ENCODE measurements at regions not wholly inside any gene's neighbourhood (a gene's known extent, or its start where the extent isn't known, plus 50 kb on each side); places are given as distances from the start of the nearest gene placed in this dataset.

- Histone ChIP-seq H3K9me2 (ENCODE audit: insufficient read depth) (no peaks in the 10 kb centered on the region), H3K4me3 (replicated peaks in 1 of 2; ENCODE audit: low read depth in 1 of 2, low read length in 2 of 2) (no peak overlapping the region), H2AFZ (ENCODE audit: low read depth, low read length, poor library complexity, severe bottlenecking) (no peak overlapping the region), H3K79me2 (ENCODE audit: insufficient read depth, low read length) (no peaks in the 10 kb centered on the region), H3K27me3 (ENCODE audit: insufficient read depth, low read length) (no peaks in the 10 kb centered on the region), H3K9ac (ENCODE audit: low read length) (no peak overlapping the region), H3K27ac (ENCODE audit: low read depth, low read length) (no peak overlapping the region), H3K4me2 (ENCODE audit: low read length) (no peak overlapping the region), H3K36me3 (ENCODE audit: control insufficient read depth in 1 of 2, insufficient read depth in 2 of 2, low read length in 2 of 2) (no peaks in the 10 kb centered on the region), H4K20me1 (ENCODE audit: insufficient read depth) (no peaks in the 10 kb centered on the region), H3K9me3 (ENCODE audit: control insufficient read depth in 1 of 2, insufficient read depth in 1 of 2, low read depth in 1 of 2, low read length in 2 of 2) (no peaks in the 10 kb centered on the region), H3K4me1 (ENCODE audit: control insufficient read depth in 1 of 2, insufficient read depth in 2 of 2, low read length in 2 of 2) (no peaks in the 10 kb centered on the region)
- BruUV-seq (replicated peaks), result no TSS peak
- ATAC-seq, result no peak
- intact Hi-C loops (cut with micrococcal nuclease), result no loop called here
- ChIA-PET POLR2A (no interaction called here), RAD21 (ENCODE audit: low non-redundant PET in 1 of 2, low total read pairs in 2 of 2, uncharacterized antibody in 2 of 2, unreplicated experiment in 2 of 2) (no interaction called here), CTCF (no interaction called here)
- no peak for DNase-seq (ENCODE audit: low read depth, low spot score)
- no peak for TF ChIP-seq JUND (IDR thresholded peaks at IDR 0.05)
- TF ChIP-seq CEBPB (IDR thresholded peaks at IDR 0.05; ENCODE audit: low read depth), result no peak
- no peak for TF ChIP-seq RAD21 (IDR thresholded peaks at IDR 0.05; ENCODE audit: low read depth)
- TF ChIP-seq, protein P1, sequence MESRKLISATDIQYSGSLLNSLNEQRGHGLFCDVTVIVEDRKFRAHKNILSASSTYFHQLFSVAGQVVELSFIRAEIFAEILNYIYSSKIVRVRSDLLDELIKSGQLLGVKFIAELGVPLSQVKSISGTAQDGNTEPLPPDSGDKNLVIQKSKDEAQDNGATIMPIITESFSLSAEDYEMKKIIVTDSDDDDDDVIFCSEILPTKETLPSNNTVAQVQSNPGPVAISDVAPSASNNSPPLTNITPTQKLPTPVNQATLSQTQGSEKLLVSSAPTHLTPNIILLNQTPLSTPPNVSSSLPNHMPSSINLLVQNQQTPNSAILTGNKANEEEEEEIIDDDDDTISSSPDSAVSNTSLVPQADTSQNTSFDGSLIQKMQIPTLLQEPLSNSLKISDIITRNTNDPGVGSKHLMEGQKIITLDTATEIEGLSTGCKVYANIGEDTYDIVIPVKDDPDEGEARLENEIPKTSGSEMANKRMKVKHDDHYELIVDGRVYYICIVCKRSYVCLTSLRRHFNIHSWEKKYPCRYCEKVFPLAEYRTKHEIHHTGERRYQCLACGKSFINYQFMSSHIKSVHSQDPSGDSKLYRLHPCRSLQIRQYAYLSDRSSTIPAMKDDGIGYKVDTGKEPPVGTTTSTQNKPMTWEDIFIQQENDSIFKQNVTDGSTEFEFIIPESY (IDR thresholded peaks at IDR 0.05; ENCODE audit: extremely low read depth, insufficient replicate concordance, low read length), result no peak
- no peak for TF ChIP-seq ZFX (IDR thresholded peaks at IDR 0.05)
- TF ChIP-seq TCF7L2 (IDR thresholded peaks at IDR 0.05; ENCODE audit: borderline replicate concordance, extremely low read depth, insufficient read depth, insufficient read length), result no peak
- TF ChIP-seq CBX3 (IDR thresholded peaks at IDR 0.05; ENCODE audit: low read depth), result no peak
- TF ChIP-seq ZNF274 (IDR thresholded peaks at IDR 0.05; ENCODE audit: low read depth, low read length), result no peak
- no peak for TF ChIP-seq FOSL1 (IDR thresholded peaks at IDR 0.05; ENCODE audit: low read depth)
- TF ChIP-seq, protein P2, sequence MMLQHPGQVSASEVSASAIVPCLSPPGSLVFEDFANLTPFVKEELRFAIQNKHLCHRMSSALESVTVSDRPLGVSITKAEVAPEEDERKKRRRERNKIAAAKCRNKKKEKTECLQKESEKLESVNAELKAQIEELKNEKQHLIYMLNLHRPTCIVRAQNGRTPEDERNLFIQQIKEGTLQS (IDR thresholded peaks at IDR 0.05), result no peak
- TF ChIP-seq, protein P3, sequence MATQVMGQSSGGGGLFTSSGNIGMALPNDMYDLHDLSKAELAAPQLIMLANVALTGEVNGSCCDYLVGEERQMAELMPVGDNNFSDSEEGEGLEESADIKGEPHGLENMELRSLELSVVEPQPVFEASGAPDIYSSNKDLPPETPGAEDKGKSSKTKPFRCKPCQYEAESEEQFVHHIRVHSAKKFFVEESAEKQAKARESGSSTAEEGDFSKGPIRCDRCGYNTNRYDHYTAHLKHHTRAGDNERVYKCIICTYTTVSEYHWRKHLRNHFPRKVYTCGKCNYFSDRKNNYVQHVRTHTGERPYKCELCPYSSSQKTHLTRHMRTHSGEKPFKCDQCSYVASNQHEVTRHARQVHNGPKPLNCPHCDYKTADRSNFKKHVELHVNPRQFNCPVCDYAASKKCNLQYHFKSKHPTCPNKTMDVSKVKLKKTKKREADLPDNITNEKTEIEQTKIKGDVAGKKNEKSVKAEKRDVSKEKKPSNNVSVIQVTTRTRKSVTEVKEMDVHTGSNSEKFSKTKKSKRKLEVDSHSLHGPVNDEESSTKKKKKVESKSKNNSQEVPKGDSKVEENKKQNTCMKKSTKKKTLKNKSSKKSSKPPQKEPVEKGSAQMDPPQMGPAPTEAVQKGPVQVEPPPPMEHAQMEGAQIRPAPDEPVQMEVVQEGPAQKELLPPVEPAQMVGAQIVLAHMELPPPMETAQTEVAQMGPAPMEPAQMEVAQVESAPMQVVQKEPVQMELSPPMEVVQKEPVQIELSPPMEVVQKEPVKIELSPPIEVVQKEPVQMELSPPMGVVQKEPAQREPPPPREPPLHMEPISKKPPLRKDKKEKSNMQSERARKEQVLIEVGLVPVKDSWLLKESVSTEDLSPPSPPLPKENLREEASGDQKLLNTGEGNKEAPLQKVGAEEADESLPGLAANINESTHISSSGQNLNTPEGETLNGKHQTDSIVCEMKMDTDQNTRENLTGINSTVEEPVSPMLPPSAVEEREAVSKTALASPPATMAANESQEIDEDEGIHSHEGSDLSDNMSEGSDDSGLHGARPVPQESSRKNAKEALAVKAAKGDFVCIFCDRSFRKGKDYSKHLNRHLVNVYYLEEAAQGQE (IDR thresholded peaks at IDR 0.05; ENCODE audit: low read depth), result no peak
- TF ChIP-seq EZH2phosphoT487 (IDR thresholded peaks at IDR 0.05; ENCODE audit: borderline replicate concordance), result no peak
- TF ChIP-seq SRF (IDR thresholded peaks at IDR 0.05; ENCODE audit: low read depth), result no peak
- TF ChIP-seq SP1 (IDR thresholded peaks at IDR 0.05; ENCODE audit: low read depth), result no peak
These were observed 72.5 kb upstream of the CTSC start for GRCh38 chr11:88410056-88410455.

Measured in HCT116 (cell line).